CD4-positive, alpha-beta memory T cell (primary cell): ENCODE measurements at regions not wholly inside any gene's neighbourhood (a gene's known extent, or its start where the extent isn't known, plus 50 kb on each side); places are given as distances from the start of the nearest gene placed in this dataset.

Experiments
- CTCF ChIA-PET: fragments of 350-600 bp; sonication (Branson Sonifier 250); formaldehyde crosslinking; loops from one replicate; lab custom pipeline; 2021; ENCODE audit warnings: inconsistent platforms; ENCODE audit not compliant: partially characterized antibody; lab: Charles Lee
- POLR2A ChIA-PET: fragments of 350-600 bp; sonication (Branson Sonifier 250); formaldehyde crosslinking; loops from one replicate; lab custom pipeline; 2021; ENCODE audit not compliant: partially characterized antibody; lab: Charles Lee
- DNase-seq, 5 donors: peaks; one replicate each; pipeline versions ENCODE4 v3.0.0 to v3.0.0-alpha.2; 2020 to 2022; ENCODE audit warnings: mixed read lengths in 1 of 5
- H3K27ac ChIP-seq: one replicate; pipeline ENCODE4 v1.7.0; 2013; ENCODE audit warnings: low read depth, low read length
- H3K27me3 ChIP-seq: 2 replicates; pipeline ENCODE4 v1.7.0; 2013; ENCODE audit warnings: mild to moderate bottlenecking, low read length, moderate library complexity; ENCODE audit not compliant: insufficient read depth
- H3K36me3 ChIP-seq: 2 replicates; pipeline ENCODE4 v1.7.0; 2013; ENCODE audit warnings: mild to moderate bottlenecking, low read length, moderate library complexity; ENCODE audit not compliant: insufficient read depth
- H3K4me1 ChIP-seq: 2 replicates; pipeline ENCODE4 v1.7.0; 2013; ENCODE audit warnings: mild to moderate bottlenecking, low read length, moderate library complexity; ENCODE audit not compliant: insufficient read depth
- H3K4me3 ChIP-seq, 2 donors: one replicate each; pipeline ENCODE4 v1.7.0; 2013; ENCODE audit warnings: low read length in 2 of 2, mild to moderate bottlenecking in 1 of 2
- H3K9me3 ChIP-seq, 2 donors: one replicate each; pipeline ENCODE4 v1.7.0; 2013; ENCODE audit warnings: low read length in 2 of 2, control low read depth in 1 of 2; ENCODE audit not compliant: control insufficient read depth in 1 of 2
- H3K27ac Mint-ChIP-seq, 7 donors: one replicate each; pipeline ENCODE4 v1.8.0; 2020 to 2021; ENCODE audit warnings: mixed read lengths in 7 of 7, mild to moderate bottlenecking in 6 of 7, inconsistent platforms in 3 of 7, moderate library complexity in 3 of 7
- H3K27me3 Mint-ChIP-seq, 2 donors: one replicate each; pipeline ENCODE4 v1.8.0; 2020 to 2021; ENCODE audit warnings: mixed read lengths in 2 of 2
- H3K36me3 Mint-ChIP-seq, 2 donors: one replicate each; pipeline ENCODE4 v1.8.0; 2020 to 2021; ENCODE audit warnings: mixed read lengths in 2 of 2, inconsistent platforms in 1 of 2, mild to moderate bottlenecking in 1 of 2
- H3K4me1 Mint-ChIP-seq, 4 donors: one replicate each; pipeline ENCODE4 v1.8.0; 2020 to 2021; ENCODE audit warnings: mixed read lengths in 4 of 4, mild to moderate bottlenecking in 1 of 4
- H3K4me3 Mint-ChIP-seq, 8 donors: one replicate each; pipeline ENCODE4 v1.8.0; 2020 to 2021; ENCODE audit warnings: mixed read lengths in 8 of 8, mild to moderate bottlenecking in 7 of 8, moderate library complexity in 6 of 8, inconsistent platforms in 3 of 8
- H3K9me3 Mint-ChIP-seq, 8 donors: one replicate each; pipeline ENCODE4 v1.8.0; 2020 to 2021; ENCODE audit warnings: mixed read lengths in 8 of 8, mild to moderate bottlenecking in 5 of 8, inconsistent platforms in 3 of 8, moderate library complexity in 1 of 8
- intact Hi-C: fragments of 100-400 bp; cut with micrococcal nuclease; formaldehyde crosslinking; loops from one replicate; pipeline ENCODE4 v1.15.1; 2023

DNA sequence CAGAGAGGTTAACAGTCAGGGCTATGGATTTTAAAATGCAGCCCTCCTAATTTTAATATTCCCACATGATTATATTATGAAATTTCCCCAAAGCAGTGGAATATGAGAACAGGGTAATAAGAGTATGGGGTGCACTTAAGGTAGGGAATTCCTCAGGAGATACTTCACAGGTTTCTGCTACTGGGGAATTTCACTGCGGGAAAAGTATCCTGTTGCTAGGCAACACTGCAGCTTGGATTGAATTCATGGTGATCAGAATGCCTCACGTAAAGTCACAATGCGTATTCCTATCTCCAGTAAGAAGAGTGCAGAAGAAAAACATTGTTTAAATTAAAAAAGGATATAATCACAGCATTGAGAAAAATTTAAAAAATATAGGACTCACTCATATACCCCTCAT is 398.1 kb upstream of the RPS6KA3 start:
- ChIA-PET CTCF (no interaction called here), POLR2A (no interaction called here)
- Mint-ChIP-seq H3K27me3 (peaks cover 0 to 2% of the 10 kb centered on the region in 2 donors), H3K27ac (no peak overlapping the region), H3K4me1 (no peaks in the 10 kb centered on the region), H3K9me3 (peaks cover 0 to 1% (median 0%) of the 10 kb centered on the region in 8 donors), H3K4me3 (no peak overlapping the region), H3K36me3 (no peaks in the 10 kb centered on the region)
- no peak for DNase-seq
- Histone ChIP-seq H3K27me3 (no peaks in the 10 kb centered on the region), H3K4me3 (no peak overlapping the region), H3K36me3 (no peaks in the 10 kb centered on the region), H3K9me3 (no peaks in the 10 kb centered on the region), H3K4me1 (no peaks in the 10 kb centered on the region), H3K27ac (no peak overlapping the region)
- intact Hi-C loops: no loop called here

DNA sequence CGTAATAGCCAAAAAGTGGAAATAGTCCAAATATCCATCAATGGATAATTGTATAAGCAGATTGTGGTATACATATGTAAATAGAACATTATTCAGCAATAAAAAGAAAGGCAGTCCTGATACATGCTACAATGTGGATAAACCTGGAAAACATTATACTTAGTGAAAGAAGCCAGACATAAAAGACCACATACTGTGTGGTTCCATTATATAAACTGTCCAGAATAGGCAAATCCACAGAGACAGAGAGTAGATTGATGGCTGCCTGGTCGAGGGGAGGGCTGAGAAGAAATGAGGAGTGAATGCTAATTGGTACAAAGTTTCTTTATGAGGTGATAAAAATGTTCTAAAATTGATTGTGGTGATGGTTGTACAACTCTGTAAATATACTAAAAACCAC is 397.4 kb upstream of the RPS6KA3 start:
- H3K36me3 Mint-ChIP-seq: no peaks in the 10 kb centered on the region
- peaks cover 0 to 2% of the 10 kb centered on the region in 2 donors for H3K27me3 Mint-ChIP-seq
- H3K27me3 ChIP-seq: no peaks in the 10 kb centered on the region

DNA sequence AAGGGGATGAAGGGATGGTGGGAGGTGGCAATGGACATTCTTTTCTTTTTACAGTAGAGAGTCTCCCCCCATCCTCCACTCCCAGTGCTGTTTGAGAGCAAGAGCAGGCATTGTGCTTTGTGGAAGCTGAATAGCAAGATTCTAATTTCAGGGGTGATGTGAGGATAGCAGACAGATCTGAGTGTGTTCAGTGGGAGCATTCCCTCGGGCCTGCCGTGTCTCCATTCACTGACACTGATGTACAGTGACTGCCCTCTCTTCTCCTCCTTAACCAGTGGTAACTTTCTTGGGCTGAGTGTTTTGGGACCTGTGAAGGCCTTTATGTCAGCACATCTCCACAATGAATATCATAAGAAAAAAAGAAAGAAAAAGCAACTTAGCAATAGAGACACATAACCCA is 396.6 kb upstream of the RPS6KA3 start:
- H3K9me3 ChIP-seq: no peaks in the 10 kb centered on the region
- no peak for DNase-seq
- H3K4me3 Mint-ChIP-seq: no peak overlapping the region
- CTCF ChIA-PET: no interaction called here
- H3K9me3 Mint-ChIP-seq: peaks cover 0 to 1% (median 0%) of the 10 kb centered on the region in 8 donors
- no peak overlapping the region for H3K27ac ChIP-seq
- H3K4me3 ChIP-seq: no peak overlapping the region
- peaks cover 0 to 3% of the 10 kb centered on the region in 2 donors for H3K27me3 Mint-ChIP-seq
- no peaks in the 10 kb centered on the region for H3K27me3 ChIP-seq
- POLR2A ChIA-PET: no interaction called here
- H3K36me3 ChIP-seq: no peaks in the 10 kb centered on the region
- no peaks in the 10 kb centered on the region for H3K36me3 Mint-ChIP-seq
- no peaks in the 10 kb centered on the region for H3K4me1 Mint-ChIP-seq
- H3K4me1 ChIP-seq: no peaks in the 10 kb centered on the region
- no peak overlapping the region for H3K27ac Mint-ChIP-seq
- intact Hi-C loops: no loop called here

More for the DNA sequence above, 397.4 kb upstream of the RPS6KA3 start:
- Mint-ChIP-seq H3K27ac (no peak overlapping the region), H3K4me1 (no peaks in the 10 kb centered on the region), H3K4me3 (no peak overlapping the region), H3K9me3 (peaks cover 0 to 1% (median 0%) of the 10 kb centered on the region in 8 donors)
- ChIA-PET POLR2A (no interaction called here), CTCF (no interaction called here)
- no peak for DNase-seq
- Histone ChIP-seq H3K9me3 (no peaks in the 10 kb centered on the region), H3K4me3 (no peak overlapping the region), H3K4me1 (no peaks in the 10 kb centered on the region), H3K27ac (no peak overlapping the region), H3K36me3 (no peaks in the 10 kb centered on the region)
- intact Hi-C loops: no loop called here

DNA sequence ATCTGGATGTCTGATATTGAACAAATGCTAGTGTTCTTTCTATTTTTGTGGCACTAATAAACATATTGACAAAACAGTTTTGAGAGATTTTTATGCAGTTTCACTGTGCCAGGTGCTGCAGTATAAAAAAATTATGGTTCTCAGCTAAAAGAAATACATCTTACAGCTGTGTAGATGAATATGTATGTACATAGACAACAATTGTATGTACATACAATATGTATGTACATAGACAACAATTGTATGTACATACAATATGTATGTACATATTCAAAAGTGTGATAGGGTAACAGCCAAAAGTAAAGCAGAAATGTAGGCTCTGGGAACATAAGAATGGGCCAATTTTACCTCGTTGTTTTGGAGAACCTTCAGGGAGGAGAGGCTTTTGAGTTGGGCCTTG is 390.0 kb upstream of the RPS6KA3 start:
- Mint-ChIP-seq H3K27ac (peak overlapping the region in 1 of 7 donors; percentile 14), H3K4me3 (no peak overlapping the region), H3K4me1 (no peaks in the 10 kb centered on the region), H3K36me3 (no peaks in the 10 kb centered on the region), H3K9me3 (peaks cover 0 to 4% (median 0%) of the 10 kb centered on the region in 8 donors), H3K27me3 (peaks cover 1 to 2% of the 10 kb centered on the region in 2 donors)
- no peak overlapping the region for H3K27ac ChIP-seq
- H3K36me3 ChIP-seq: no peaks in the 10 kb centered on the region
- no peaks in the 10 kb centered on the region for H3K4me1 ChIP-seq
- POLR2A ChIA-PET: no interaction called here
- DNase-seq: no peak
- CTCF ChIA-PET: no interaction called here
- intact Hi-C loops: no loop called here
- H3K9me3 ChIP-seq: no peaks in the 10 kb centered on the region
- no peak overlapping the region for H3K4me3 ChIP-seq
- no peaks in the 10 kb centered on the region for H3K27me3 ChIP-seq

DNA sequence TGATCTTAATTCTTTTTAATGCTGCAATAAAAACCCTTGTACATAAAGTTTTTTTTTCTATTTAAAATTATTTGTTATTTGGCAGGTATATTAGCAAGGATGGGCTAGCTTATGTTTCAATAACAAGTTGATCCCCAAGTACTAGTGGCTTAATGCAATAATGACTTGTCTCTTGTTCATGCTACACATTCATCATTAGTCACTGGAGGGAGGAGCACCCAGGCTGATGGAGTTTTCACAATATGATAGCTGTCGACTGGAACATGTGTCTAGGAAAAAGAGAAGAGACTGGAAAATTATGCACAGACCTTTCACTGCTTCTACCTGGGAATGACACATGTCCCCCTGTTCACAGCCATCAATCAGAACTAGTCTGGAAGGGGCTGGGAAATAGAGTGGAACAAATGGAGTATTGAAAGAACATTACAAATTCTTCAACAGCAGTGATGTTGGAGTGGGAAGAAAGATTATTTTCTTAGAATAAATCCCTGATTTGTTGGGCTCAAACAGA is 387.9 kb upstream of the RPS6KA3 start:
- intact Hi-C loops: no loop called here
- CTCF ChIA-PET: no interaction called here
- Histone ChIP-seq H3K27ac (no peak overlapping the region), H3K9me3 (no peaks in the 10 kb centered on the region), H3K4me1 (no peaks in the 10 kb centered on the region), H3K4me3 (no peak overlapping the region), H3K27me3 (no peaks in the 10 kb centered on the region), H3K36me3 (no peaks in the 10 kb centered on the region)
- Mint-ChIP-seq H3K27me3 (peaks cover 1 to 2% of the 10 kb centered on the region in 2 donors), H3K27ac (no peak overlapping the region), H3K36me3 (no peaks in the 10 kb centered on the region), H3K9me3 (peaks cover 0 to 4% (median 0%) of the 10 kb centered on the region in 8 donors), H3K4me3 (no peak overlapping the region), H3K4me1 (no peaks in the 10 kb centered on the region)
- no peak for DNase-seq
- POLR2A ChIA-PET: no interaction called here

DNA sequence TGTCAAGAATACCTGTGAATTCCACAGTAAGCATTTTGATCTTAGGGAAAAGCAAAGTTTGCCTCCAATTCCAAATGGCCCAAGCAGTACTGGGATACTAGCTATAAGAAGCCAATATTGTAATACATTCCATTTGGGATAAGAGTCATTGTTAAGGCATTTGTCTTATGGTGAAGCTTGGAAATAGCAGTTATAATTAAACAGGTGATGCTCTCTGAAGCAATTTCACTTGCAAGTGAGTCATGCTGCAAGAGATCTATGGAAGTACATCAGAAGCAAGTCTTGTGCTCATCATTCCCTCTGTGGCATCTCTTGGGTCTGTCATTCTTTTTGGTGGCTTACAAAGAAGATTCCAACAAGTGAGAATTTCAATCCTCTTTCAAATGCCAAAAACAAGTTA is 386.4 kb upstream of the RPS6KA3 start:
- Histone ChIP-seq H3K27me3 (no peaks in the 10 kb centered on the region), H3K4me1 (no peaks in the 10 kb centered on the region), H3K9me3 (no peaks in the 10 kb centered on the region), H3K4me3 (no peak overlapping the region), H3K27ac (no peak overlapping the region), H3K36me3 (no peaks in the 10 kb centered on the region)
- POLR2A ChIA-PET: no interaction called here
- no peaks in the 10 kb centered on the region for H3K4me1 Mint-ChIP-seq
- no peak overlapping the region for H3K27ac Mint-ChIP-seq
- CTCF ChIA-PET: no interaction called here
- H3K4me3 Mint-ChIP-seq: no peak overlapping the region
- no peaks in the 10 kb centered on the region for H3K36me3 Mint-ChIP-seq
- DNase-seq: no peak
- peaks cover 0 to 6% (median 0%) of the 10 kb centered on the region in 8 donors for H3K9me3 Mint-ChIP-seq
- intact Hi-C loops: no loop called here
- H3K27me3 Mint-ChIP-seq: peaks cover 0 to 2% of the 10 kb centered on the region in 2 donors

DNA sequence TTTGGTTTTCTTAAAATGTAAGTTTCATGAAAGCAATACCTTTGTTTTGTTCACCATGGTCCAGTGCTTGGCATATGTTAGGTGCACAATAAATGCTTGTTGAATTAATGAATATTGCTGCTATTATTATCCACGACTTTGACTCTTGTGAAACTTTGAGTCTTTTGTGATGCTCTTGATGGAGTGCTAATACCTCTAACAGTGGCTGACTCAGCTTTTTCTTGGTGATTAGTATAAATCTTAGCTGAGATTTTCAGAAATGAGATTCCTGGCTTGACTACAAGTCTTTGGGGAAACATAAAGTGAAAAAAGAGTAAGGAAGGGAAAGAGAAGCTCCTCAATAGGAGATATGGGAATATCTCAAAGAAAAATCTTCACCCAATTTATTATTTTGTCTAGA is 375.2 kb upstream of the RPS6KA3 start:
- no peak overlapping the region for H3K27ac Mint-ChIP-seq
- intact Hi-C loops: no loop called here
- peaks cover 4 to 8% of the 10 kb centered on the region in 2 donors for H3K27me3 Mint-ChIP-seq
- no peak for DNase-seq
- Histone ChIP-seq H3K9me3 (no peaks in the 10 kb centered on the region), H3K27ac (no peak overlapping the region), H3K27me3 (no peaks in the 10 kb centered on the region), H3K4me1 (no peaks in the 10 kb centered on the region), H3K36me3 (no peaks in the 10 kb centered on the region), H3K4me3 (no peak overlapping the region)
- no peak overlapping the region for H3K4me3 Mint-ChIP-seq
- ChIA-PET CTCF (no interaction called here), POLR2A (no interaction called here)
- no peaks in the 10 kb centered on the region for H3K36me3 Mint-ChIP-seq
- peaks cover 0 to 4% (median 0%) of the 10 kb centered on the region in 8 donors for H3K9me3 Mint-ChIP-seq
- no peaks in the 10 kb centered on the region for H3K4me1 Mint-ChIP-seq

DNA sequence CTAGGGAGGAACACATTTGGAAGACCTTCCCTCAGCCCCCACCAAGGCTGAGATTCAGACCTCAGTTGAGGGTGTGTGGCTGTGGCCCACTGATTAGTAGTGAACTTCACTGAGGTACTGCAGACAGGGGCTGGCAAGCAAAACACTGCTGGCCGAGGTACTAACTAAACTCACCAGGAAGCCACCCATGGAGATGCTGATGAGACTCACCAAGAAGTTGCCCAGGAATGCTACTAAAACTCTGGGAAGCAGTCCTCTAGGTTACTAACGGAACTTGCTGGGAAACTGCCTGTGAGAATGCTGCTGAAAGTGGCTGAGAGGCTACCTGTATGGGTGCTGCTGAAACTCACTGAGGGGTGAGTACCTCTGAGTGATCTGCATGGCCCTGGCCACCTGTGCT is 372.4 kb upstream of the RPS6KA3 start:
- intact Hi-C loops: no loop called here
- no peaks in the 10 kb centered on the region for H3K9me3 ChIP-seq
- ChIA-PET POLR2A (no interaction called here), CTCF (no interaction called here)
- Mint-ChIP-seq H3K4me1 (no peaks in the 10 kb centered on the region), H3K27me3 (peaks cover 0 to 5% of the 10 kb centered on the region in 2 donors), H3K4me3 (no peak overlapping the region), H3K27ac (no peak overlapping the region), H3K9me3 (peaks cover 0 to 3% (median 0%) of the 10 kb centered on the region in 8 donors), H3K36me3 (no peaks in the 10 kb centered on the region)
- no peaks in the 10 kb centered on the region for H3K27me3 ChIP-seq
- no peak overlapping the region for H3K27ac ChIP-seq
- no peaks in the 10 kb centered on the region for H3K36me3 ChIP-seq
- DNase-seq: no peak
- H3K4me3 ChIP-seq: no peak overlapping the region
- no peaks in the 10 kb centered on the region for H3K4me1 ChIP-seq
